ENCODE measurements at regions not wholly inside any gene's neighbourhood (a gene's known extent, or its start where the extent isn't known, plus 50 kb on each side); places are given as distances from the start of the nearest gene placed in this dataset.

GRCh38 chr11:8794126-8794525 is 111.5 kb downstream of the RPL27A start:
- H3K27ac Mint-ChIP-seq (ENCODE audit: unreplicated experiment), result no peak overlapping the region
- H3K4me1 Mint-ChIP-seq (ENCODE audit: unreplicated experiment), result peaks cover 3% of the 10 kb centered on the region
- TF ChIP-seq, protein P1, sequence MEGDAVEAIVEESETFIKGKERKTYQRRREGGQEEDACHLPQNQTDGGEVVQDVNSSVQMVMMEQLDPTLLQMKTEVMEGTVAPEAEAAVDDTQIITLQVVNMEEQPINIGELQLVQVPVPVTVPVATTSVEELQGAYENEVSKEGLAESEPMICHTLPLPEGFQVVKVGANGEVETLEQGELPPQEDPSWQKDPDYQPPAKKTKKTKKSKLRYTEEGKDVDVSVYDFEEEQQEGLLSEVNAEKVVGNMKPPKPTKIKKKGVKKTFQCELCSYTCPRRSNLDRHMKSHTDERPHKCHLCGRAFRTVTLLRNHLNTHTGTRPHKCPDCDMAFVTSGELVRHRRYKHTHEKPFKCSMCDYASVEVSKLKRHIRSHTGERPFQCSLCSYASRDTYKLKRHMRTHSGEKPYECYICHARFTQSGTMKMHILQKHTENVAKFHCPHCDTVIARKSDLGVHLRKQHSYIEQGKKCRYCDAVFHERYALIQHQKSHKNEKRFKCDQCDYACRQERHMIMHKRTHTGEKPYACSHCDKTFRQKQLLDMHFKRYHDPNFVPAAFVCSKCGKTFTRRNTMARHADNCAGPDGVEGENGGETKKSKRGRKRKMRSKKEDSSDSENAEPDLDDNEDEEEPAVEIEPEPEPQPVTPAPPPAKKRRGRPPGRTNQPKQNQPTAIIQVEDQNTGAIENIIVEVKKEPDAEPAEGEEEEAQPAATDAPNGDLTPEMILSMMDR (IDR thresholded peaks at IDR 0.05), result no peak
- H3K27me3 Mint-ChIP-seq (ENCODE audit: unreplicated experiment), result no peaks in the 10 kb centered on the region
- H3K4me3 Mint-ChIP-seq (ENCODE audit: unreplicated experiment), result no peak overlapping the region
- peaks cover 43% of the 10 kb centered on the region for H3K36me3 Mint-ChIP-seq (ENCODE audit: unreplicated experiment)
- DNase-seq (ENCODE audit: extremely low spot score, unreplicated experiment), result no peak
- no peaks in the 10 kb centered on the region for H3K9me3 Mint-ChIP-seq (ENCODE audit: unreplicated experiment)

DNA sequence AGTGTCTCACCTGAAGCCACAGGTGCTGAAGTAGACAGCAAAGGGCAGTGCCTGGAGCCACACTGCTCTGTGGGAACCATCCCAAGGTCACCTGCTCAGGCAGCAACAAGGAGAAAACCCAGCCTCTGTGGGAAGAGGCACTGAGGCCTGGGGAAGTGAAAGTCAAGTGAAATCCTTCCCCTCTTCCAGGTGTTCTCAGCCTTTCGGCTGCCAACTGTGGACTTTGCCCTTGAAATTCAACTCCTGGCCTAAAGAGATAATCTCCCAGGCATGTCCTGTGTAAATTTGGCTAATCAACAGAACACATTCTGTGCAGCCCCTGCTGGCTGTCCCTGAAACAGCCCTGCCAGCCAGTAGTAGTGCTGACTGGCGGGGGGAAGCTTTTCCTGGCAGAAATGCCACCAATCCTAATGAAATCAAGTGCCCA is 112.1 kb downstream of the RPL27A start:
- H3K9me3 Mint-ChIP-seq (ENCODE audit: unreplicated experiment), result no peaks in the 10 kb centered on the region
- no peak overlapping the region for H3K4me3 Mint-ChIP-seq (ENCODE audit: unreplicated experiment)
- no peak for DNase-seq (ENCODE audit: extremely low spot score, unreplicated experiment)
- TF ChIP-seq, protein P1 (IDR thresholded peaks at IDR 0.05), result no peak
- H3K4me1 Mint-ChIP-seq (ENCODE audit: unreplicated experiment), result peaks cover 3% of the 10 kb centered on the region
- peaks cover 48% of the 10 kb centered on the region for H3K36me3 Mint-ChIP-seq (ENCODE audit: unreplicated experiment)
- H3K27me3 Mint-ChIP-seq (ENCODE audit: unreplicated experiment), result no peaks in the 10 kb centered on the region
- no peak overlapping the region for H3K27ac Mint-ChIP-seq (ENCODE audit: unreplicated experiment)

DNA sequence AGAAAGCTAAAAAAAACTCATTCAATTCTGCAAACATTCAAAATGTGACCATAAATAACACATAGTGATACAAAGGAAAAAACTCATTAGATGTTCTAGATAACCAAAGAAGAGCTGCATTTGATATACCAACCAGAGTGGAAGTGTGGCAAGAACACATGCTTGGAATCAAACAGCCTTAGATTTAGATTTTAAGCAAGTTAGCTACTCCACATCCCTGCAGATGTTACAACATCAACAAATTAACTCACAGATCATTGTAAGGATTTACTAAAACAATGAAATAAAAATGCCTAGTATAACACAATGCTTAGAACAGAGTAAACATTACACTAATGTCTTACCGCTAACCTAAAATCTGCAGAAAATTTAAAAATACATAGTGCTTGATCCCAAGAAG is 114.0 kb upstream of the AKIP1 start:
- Mint-ChIP-seq H3K9me3 (ENCODE audit: unreplicated experiment) (no peaks in the 10 kb centered on the region), H3K4me3 (ENCODE audit: unreplicated experiment) (no peak overlapping the region), H3K36me3 (ENCODE audit: unreplicated experiment) (peaks cover 49% of the 10 kb centered on the region), H3K27me3 (ENCODE audit: unreplicated experiment) (no peaks in the 10 kb centered on the region), H3K4me1 (ENCODE audit: unreplicated experiment) (no peaks in the 10 kb centered on the region), H3K27ac (ENCODE audit: unreplicated experiment) (no peak overlapping the region)
- TF ChIP-seq, protein P1 (IDR thresholded peaks at IDR 0.05), result no peak
- no peak for DNase-seq (ENCODE audit: extremely low spot score, unreplicated experiment)

DNA sequence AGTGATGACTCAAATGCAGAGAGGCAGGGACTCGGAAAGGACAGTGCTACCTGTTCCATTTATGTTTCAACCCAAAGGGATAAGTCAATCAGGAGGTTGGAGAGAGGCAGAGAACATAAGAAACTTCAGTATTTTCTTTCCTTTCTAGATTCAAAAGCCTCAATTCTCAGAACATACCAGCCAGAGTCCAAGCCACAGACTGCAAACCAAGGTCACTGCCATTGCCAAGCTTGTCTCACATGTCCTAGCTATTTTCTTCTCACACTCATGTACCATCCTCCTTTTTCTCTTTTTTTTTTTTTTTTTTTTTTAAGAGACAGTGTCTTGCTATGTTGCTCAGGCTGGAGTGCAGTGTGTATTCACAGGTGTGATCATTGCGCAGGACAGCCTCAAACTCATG is 111.7 kb upstream of the AKIP1 start:
- DNase-seq (ENCODE audit: extremely low spot score, unreplicated experiment), result no peak
- H3K9me3 Mint-ChIP-seq (ENCODE audit: unreplicated experiment), result no peaks in the 10 kb centered on the region
- H3K27ac Mint-ChIP-seq (ENCODE audit: unreplicated experiment), result no peak overlapping the region
- TF ChIP-seq, protein P1 (IDR thresholded peaks at IDR 0.05), result no peak
- no peaks in the 10 kb centered on the region for H3K27me3 Mint-ChIP-seq (ENCODE audit: unreplicated experiment)
- no peak overlapping the region for H3K4me3 Mint-ChIP-seq (ENCODE audit: unreplicated experiment)
- H3K36me3 Mint-ChIP-seq (ENCODE audit: unreplicated experiment), result peaks cover 39% of the 10 kb centered on the region
- H3K4me1 Mint-ChIP-seq (ENCODE audit: unreplicated experiment), result no peaks in the 10 kb centered on the region

DNA sequence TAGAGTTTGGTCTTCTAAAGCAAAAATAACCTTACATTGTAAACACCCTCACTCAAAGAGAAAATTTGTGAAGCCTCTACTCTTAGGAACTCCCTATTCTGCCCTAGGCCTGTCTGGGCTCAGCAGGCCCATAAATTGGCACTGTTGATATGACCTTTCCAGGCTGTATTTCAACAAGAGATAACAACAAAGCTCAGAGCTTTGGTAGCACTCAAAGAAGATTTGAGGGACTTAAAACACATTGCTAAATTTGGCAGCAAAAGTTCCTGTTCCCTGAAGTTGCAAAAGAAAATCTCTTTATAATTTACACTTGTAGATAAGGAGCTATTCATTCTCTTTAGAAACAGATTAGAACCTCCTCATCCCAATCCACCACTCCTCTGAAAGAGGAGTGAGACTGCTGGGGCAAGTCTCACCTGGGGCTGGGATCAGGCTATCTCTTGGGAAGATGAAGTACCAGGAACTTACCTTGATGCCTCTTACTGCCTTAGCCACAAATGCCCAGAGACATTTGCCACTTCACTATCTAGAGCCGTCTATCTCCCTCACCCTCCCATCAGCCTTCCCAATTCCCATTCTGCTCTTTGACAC is 110.4 kb upstream of the AKIP1 start:
- H3K4me3 Mint-ChIP-seq (ENCODE audit: unreplicated experiment), result no peak overlapping the region
- no peaks in the 10 kb centered on the region for H3K27me3 Mint-ChIP-seq (ENCODE audit: unreplicated experiment)
- TF ChIP-seq, protein P1 (IDR thresholded peaks at IDR 0.05), result no peak
- no peak for DNase-seq (ENCODE audit: extremely low spot score, unreplicated experiment)
- peaks cover 2% of the 10 kb centered on the region for H3K4me1 Mint-ChIP-seq (ENCODE audit: unreplicated experiment)
- H3K9me3 Mint-ChIP-seq (ENCODE audit: unreplicated experiment), result no peaks in the 10 kb centered on the region
- H3K36me3 Mint-ChIP-seq (ENCODE audit: unreplicated experiment), result peaks cover 34% of the 10 kb centered on the region
- no peak overlapping the region for H3K27ac Mint-ChIP-seq (ENCODE audit: unreplicated experiment)

Measured in osteocyte (in vitro differentiated cells).